ENCODE measurements at regions not wholly inside any gene's neighbourhood (a gene's known extent, or its start where the extent isn't known, plus 50 kb on each side); places are given as distances from the start of the nearest gene placed in this dataset.

DNA sequence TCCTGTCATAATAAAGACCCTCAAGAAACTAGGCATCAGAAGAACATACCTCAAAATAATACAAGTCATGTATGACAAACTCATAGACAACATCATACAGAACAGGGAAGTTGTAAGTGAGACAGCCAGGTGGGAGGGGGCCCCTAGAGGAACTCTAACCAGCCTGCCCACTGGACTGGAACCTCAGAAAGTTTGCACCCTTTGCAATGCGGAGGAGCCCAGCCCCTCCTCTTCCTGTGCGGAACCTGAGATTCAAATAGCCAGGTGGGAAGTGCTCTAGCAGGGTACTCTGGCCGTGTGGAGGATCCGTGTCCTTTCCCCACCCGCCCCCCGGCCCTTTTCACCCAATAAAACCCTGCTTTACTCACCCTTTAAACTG is 387.0 kb upstream of the CBLB start:
- TF ChIP-seq, protein P1, sequence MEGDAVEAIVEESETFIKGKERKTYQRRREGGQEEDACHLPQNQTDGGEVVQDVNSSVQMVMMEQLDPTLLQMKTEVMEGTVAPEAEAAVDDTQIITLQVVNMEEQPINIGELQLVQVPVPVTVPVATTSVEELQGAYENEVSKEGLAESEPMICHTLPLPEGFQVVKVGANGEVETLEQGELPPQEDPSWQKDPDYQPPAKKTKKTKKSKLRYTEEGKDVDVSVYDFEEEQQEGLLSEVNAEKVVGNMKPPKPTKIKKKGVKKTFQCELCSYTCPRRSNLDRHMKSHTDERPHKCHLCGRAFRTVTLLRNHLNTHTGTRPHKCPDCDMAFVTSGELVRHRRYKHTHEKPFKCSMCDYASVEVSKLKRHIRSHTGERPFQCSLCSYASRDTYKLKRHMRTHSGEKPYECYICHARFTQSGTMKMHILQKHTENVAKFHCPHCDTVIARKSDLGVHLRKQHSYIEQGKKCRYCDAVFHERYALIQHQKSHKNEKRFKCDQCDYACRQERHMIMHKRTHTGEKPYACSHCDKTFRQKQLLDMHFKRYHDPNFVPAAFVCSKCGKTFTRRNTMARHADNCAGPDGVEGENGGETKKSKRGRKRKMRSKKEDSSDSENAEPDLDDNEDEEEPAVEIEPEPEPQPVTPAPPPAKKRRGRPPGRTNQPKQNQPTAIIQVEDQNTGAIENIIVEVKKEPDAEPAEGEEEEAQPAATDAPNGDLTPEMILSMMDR (IDR thresholded peaks at IDR 0.05; ENCODE audit: low read depth, low read length), result no peak
- no peak for TF ChIP-seq EZH2phosphoT487 (IDR thresholded peaks at IDR 0.05; ENCODE audit: low read depth)
